HFF-Myc (cell line): ENCODE measurements at regions not wholly inside any gene's neighbourhood (a gene's known extent, or its start where the extent isn't known, plus 50 kb on each side); places are given as distances from the start of the nearest gene placed in this dataset.

Experiments
- DNase-seq: peaks from one replicate; pipeline ENCODE4 v3.0.0-alpha.2; 2011; ENCODE audit warnings: low read depth; ENCODE audit errors: extremely low read depth
- H3K4me3 ChIP-seq: replicated peaks from 2 replicates; pipeline ENCODE4 v1.5.1; 2011; ENCODE audit warnings: low read depth, mild to moderate bottlenecking, control low read depth, low read length
- TF ChIP-seq, protein P1 (sequence below): IDR thresholded peaks from 2 replicates; pipeline ENCODE4 v1.5.1; 2012; ENCODE audit warnings: mild to moderate bottlenecking, low read depth, low read length, control low read depth; ENCODE audit errors: missing control alignments

DNA sequence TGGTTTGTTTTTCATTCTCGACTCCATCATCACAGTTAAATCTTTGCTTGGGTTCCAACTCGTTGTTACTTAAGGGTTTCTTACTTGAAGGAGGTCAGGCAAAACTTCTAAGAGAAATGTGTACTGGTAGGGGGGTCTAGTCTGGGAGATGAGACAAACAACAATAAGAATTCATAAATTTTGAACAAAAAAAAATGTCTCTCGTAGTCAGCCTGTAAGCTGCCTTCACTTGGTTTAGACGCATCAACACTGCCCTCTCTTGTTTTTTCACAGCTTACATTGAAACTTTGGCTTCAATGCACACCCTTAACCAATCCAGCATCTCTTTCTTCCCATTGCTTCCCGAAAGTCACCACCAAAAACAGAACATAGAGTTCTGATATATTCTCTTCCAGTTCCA is 576.4 kb upstream of the PIK3C3 start:
- no peak overlapping the region for H3K4me3 ChIP-seq
- TF ChIP-seq, protein P1, sequence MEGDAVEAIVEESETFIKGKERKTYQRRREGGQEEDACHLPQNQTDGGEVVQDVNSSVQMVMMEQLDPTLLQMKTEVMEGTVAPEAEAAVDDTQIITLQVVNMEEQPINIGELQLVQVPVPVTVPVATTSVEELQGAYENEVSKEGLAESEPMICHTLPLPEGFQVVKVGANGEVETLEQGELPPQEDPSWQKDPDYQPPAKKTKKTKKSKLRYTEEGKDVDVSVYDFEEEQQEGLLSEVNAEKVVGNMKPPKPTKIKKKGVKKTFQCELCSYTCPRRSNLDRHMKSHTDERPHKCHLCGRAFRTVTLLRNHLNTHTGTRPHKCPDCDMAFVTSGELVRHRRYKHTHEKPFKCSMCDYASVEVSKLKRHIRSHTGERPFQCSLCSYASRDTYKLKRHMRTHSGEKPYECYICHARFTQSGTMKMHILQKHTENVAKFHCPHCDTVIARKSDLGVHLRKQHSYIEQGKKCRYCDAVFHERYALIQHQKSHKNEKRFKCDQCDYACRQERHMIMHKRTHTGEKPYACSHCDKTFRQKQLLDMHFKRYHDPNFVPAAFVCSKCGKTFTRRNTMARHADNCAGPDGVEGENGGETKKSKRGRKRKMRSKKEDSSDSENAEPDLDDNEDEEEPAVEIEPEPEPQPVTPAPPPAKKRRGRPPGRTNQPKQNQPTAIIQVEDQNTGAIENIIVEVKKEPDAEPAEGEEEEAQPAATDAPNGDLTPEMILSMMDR, result no peak
- no peak for DNase-seq

DNA sequence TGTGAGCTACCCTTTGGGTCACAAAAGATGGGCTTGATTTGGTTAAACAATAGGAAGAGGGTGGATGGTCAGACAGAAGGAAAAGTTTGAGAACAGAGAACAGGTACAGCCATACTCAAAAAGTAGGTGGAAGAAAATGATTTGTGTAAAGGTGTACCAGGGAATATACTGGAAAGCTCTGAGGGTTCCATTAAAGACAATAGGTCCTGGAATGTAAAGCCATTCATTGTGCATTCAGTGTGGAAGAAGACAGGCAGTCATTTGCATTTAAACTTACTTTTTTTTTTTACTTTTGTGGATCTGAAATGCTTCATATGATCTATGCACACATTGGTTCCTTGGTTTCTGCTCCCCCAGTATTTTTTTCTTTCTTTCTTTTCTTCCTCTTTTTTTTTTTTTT is 581.4 kb upstream of the PIK3C3 start:
- TF ChIP-seq, protein P1, result no peak
- H3K4me3 ChIP-seq, result no peak overlapping the region
- DNase-seq, result no peak

DNA sequence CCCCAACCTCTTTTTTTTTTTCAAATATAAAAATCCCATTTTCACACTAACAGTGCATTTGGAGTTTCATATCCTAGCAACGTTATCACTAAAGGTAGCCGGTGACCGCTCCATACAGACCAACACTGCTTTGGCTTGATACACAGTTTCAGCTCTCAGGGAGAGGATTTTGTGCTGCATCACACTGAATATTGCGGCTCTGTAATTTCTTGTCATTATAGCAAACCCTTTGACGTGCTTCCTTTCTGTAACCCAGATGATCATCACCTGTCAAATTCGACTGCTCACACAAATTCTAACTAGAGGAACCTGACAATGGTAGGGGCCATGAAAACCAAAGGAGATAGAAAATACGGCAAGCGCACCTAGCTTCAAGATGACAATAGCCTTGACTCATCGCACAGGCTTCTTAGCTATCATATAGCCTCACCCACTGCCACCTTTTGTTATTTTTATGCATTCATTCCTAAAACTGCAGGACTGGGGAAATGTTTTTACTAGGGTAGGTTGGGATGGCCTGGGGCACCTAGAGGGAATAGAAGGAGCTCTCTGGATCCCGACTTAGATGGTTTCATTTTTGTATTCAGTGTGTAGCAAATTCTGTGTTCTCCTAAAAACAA is 582.9 kb upstream of the PIK3C3 start:
- no peak overlapping the region for H3K4me3 ChIP-seq
- DNase-seq, result no peak
- TF ChIP-seq, protein P1, result no peak

DNA sequence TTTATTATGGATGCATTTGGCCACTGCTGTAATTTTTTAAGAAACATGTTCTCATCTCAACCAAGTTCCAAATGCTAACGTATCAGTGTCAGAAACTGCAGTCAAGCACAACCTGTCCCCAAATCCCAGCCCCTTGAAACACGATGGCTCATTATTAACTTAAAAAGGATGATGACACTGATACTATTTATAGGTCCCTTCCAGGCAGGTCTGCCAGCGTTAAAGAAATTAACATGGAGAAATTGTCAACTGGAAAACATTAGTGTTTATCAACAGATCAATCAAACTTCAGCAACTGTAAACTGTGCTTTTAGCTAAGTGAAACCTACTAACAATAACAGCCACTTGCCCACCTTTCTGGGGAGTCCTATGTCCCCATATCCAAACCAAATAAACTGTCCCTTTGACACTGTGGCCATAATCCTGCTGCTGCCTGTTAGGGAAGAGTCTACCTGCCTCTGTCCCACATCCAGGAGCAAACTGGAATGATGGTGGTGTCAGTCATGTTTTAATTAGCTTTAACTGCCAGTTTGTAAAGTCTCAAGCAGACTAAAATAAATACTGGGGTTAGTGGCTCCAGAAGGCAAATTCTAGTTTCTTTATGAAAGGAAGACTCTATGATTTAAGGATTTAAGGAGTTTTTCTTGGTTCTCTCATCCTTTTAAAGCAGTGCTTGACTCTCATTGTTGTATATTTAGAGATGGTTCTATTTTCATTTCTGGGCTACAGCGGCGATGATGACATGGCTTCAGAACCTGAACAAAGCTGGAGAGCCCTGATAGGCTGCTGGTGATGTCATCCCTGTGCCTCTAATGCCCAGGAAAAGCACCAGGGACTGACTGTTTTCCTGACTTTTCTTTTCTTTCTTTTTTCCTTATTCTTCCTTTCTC is 583.6 kb upstream of the PIK3C3 start:
- TF ChIP-seq, protein P1, result no peak
- H3K4me3 ChIP-seq, result no peak overlapping the region
- DNase-seq, result no peak

DNA sequence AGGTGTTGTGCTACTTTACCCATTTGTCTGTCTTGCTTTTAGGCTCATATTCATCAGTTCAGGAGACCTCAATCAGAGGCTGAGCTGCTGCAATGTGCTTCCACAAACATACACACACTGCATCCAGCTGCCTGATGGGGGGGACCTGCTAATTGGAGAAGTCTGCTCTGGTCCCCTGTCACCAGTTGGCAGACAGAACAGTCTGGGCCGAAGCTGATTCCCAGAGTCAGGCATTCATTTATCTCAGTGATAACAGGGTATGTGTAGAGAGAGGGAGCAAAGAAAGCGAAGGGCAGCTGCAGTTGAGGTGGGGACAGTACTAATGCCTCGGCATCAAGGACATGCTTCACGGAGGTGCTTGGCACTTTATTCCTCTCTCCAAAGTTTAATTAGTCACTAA is 584.3 kb upstream of the PIK3C3 start:
- DNase-seq, result no peak
- TF ChIP-seq, protein P1, result no peak
- H3K4me3 ChIP-seq, result no peak overlapping the region

DNA sequence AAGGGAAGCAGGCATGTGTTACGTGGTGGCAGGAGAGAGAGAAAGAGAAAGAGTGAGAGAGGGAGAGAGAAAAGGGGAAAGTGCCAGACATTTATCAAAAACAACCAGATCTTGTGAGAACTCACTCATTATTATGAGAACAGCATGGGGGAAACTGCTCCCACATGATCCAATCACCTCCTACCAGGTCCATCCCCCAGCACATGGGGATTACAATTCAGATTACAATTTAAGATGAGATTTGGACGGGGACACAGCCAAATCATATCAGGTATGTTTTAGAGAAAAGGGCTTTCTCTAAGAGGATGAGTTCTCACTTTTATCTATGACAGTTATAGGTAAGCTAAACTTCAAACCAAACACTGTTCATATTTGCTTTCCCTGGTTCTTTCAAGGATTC is 597.3 kb upstream of the PIK3C3 start:
- H3K4me3 ChIP-seq, result no peak overlapping the region
- DNase-seq, result no peak
- TF ChIP-seq, protein P1, result no peak
